CD14-positive monocyte (primary cell): ENCODE measurements at regions not wholly inside any gene's neighbourhood (a gene's known extent, or its start where the extent isn't known, plus 50 kb on each side); places are given as distances from the start of the nearest gene placed in this dataset.

ENCODE experiments used
- DNase-seq, 3 donors: peaks; one replicate each; pipeline ENCODE4 v3.0.0-alpha.2; 2011 to 2022
- H2AFZ ChIP-seq: 2 replicates; pipeline ENCODE4 v1.6.0; 2012; ENCODE audit warnings: mild to moderate bottlenecking, low read depth, low read length, inconsistent platforms; ENCODE audit not compliant: insufficient read depth, poor library complexity, severe bottlenecking
- H3K27ac ChIP-seq, 2 donors: 1 replicate in 1 of 2; 2 replicates in 1 of 2; pipeline ENCODE4 v1.5.1; 2012 to 2013; ENCODE audit warnings: low read length in 2 of 2, control low read depth in 1 of 2, inconsistent platforms in 1 of 2, low read depth in 1 of 2, mild to moderate bottlenecking in 1 of 2
- H3K27me3 ChIP-seq, 2 donors: one replicate each; pipeline versions ENCODE4 v1.6.0 to v1.6.1; 2011 to 2013; ENCODE audit warnings: low read length in 2 of 2; ENCODE audit not compliant: control insufficient read depth in 2 of 2, insufficient read depth in 2 of 2
- H3K36me3 ChIP-seq, 2 donors: replicated peaks in 1 of 2; 1 replicate in 1 of 2; 2 replicates in 1 of 2; pipeline versions ENCODE4 v1.5.1 to v1.6.1; 2012 to 2013; ENCODE audit warnings: low read length in 2 of 2, control low read depth in 1 of 2, inconsistent platforms in 1 of 2, mild to moderate bottlenecking in 1 of 2; ENCODE audit not compliant: insufficient read depth in 2 of 2, control insufficient read depth in 1 of 2
- H3K4me1 ChIP-seq, 2 donors: 1 replicate in 1 of 2; 2 replicates in 1 of 2; pipeline versions ENCODE4 v1.5.1 to v1.6.1; 2012 to 2013; ENCODE audit warnings: low read length in 2 of 2, control low read depth in 1 of 2, inconsistent platforms in 1 of 2, mild to moderate bottlenecking in 1 of 2, moderate library complexity in 1 of 2; ENCODE audit not compliant: insufficient read depth in 2 of 2, control insufficient read depth in 1 of 2
- H3K4me2 ChIP-seq: replicated peaks from 2 replicates; pipeline ENCODE3; 2012; ENCODE audit warnings: low read length, moderate library complexity, mild to moderate bottlenecking; ENCODE audit not compliant: poor library complexity, severe bottlenecking; ENCODE audit errors: extremely low read depth
- H3K4me3 ChIP-seq, 3 experiments: fragments of 200-600 bp in 1 of 3; sonication (generic) in 1 of 3; replicated peaks in 1 of 3; 1 replicate in 2 of 3; 2 replicates in 1 of 3; pipeline ENCODE4 v1.5.1; 2011 to 2013; ENCODE audit warnings: low read length in 3 of 3, mild to moderate bottlenecking in 3 of 3, control low read depth in 2 of 3, low read depth in 2 of 3, inconsistent platforms in 1 of 3, moderate library complexity in 1 of 3
- H3K79me2 ChIP-seq: 2 replicates; pipeline ENCODE4 v1.6.0; 2012; ENCODE audit warnings: mild to moderate bottlenecking, control low read depth, inconsistent platforms, low read length, moderate library complexity; ENCODE audit not compliant: insufficient read depth
- H3K9ac ChIP-seq: 2 replicates; pipeline ENCODE4 v1.6.0; 2017; ENCODE audit warnings: low read length, mild to moderate bottlenecking; ENCODE audit not compliant: insufficient read depth, poor library complexity, severe bottlenecking
- H3K9me3 ChIP-seq, 2 donors: replicated peaks in 1 of 2; 1 replicate in 1 of 2; 2 replicates in 1 of 2; pipeline versions ENCODE4 v1.5.1 to v1.6.1; 2012 to 2013; ENCODE audit warnings: low read length in 2 of 2, control low read depth in 1 of 2; ENCODE audit not compliant: control insufficient read depth in 1 of 2, insufficient read depth in 1 of 2
- H4K20me1 ChIP-seq: 2 replicates; pipeline ENCODE4 v1.6.0; 2012; ENCODE audit warnings: mild to moderate bottlenecking, low read length, control low read depth, moderate library complexity; ENCODE audit not compliant: insufficient read depth
- H3K27ac Mint-ChIP-seq, 7 donors: one replicate each; pipeline ENCODE4 v1.8.0; 2020; ENCODE audit warnings: mild to moderate bottlenecking in 7 of 7, mixed read lengths in 7 of 7, moderate library complexity in 6 of 7, inconsistent platforms in 2 of 7
- H3K27me3 Mint-ChIP-seq, 3 donors: one replicate each; pipeline ENCODE4 v1.8.0; 2021 to 2022; ENCODE audit warnings: low read depth in 3 of 3, mild to moderate bottlenecking in 3 of 3, mixed read lengths in 3 of 3, moderate library complexity in 3 of 3, inconsistent platforms in 1 of 3
- H3K36me3 Mint-ChIP-seq, 2 donors: one replicate each; pipeline ENCODE4 v1.8.0; 2020; ENCODE audit warnings: mixed read lengths in 2 of 2, inconsistent platforms in 1 of 2, mild to moderate bottlenecking in 1 of 2
- H3K4me1 Mint-ChIP-seq: one replicate; pipeline ENCODE4 v1.8.0; 2020; ENCODE audit warnings: mild to moderate bottlenecking, mixed read lengths
- H3K4me3 Mint-ChIP-seq, 2 donors: one replicate each; pipeline ENCODE4 v1.8.0; 2020; ENCODE audit warnings: mild to moderate bottlenecking in 2 of 2, mixed read lengths in 2 of 2, moderate library complexity in 1 of 2
- H3K9me3 Mint-ChIP-seq, 7 donors: one replicate each; pipeline ENCODE4 v1.8.0; 2020 to 2022; ENCODE audit warnings: mixed read lengths in 7 of 7, mild to moderate bottlenecking in 6 of 7, moderate library complexity in 6 of 7, inconsistent platforms in 2 of 7
- WGBS: methylation state at CpG from one replicate; pipeline ENCODE4 v1.1.5; 2013; ENCODE audit warnings: missing lambda C conversion rate; ENCODE audit not compliant: insufficient coverage; 5-methylcytosine and 5-hydroxymethylcytosine counted together
- intact Hi-C, 2 donors: fragments of 100-400 bp; cut with micrococcal nuclease; formaldehyde crosslinking; loops; one replicate each; pipeline versions ENCODE4 v1.15.0 to v1.15.1; 2023
- TF ChIP-seq, protein P1 (sequence below): fragments of 200-600 bp; IDR thresholded peaks from one replicate; pipeline ENCODE4 v1.8.0; 2022; ENCODE audit warnings: antibody characterized with exemption, mild to moderate bottlenecking

DNA sequence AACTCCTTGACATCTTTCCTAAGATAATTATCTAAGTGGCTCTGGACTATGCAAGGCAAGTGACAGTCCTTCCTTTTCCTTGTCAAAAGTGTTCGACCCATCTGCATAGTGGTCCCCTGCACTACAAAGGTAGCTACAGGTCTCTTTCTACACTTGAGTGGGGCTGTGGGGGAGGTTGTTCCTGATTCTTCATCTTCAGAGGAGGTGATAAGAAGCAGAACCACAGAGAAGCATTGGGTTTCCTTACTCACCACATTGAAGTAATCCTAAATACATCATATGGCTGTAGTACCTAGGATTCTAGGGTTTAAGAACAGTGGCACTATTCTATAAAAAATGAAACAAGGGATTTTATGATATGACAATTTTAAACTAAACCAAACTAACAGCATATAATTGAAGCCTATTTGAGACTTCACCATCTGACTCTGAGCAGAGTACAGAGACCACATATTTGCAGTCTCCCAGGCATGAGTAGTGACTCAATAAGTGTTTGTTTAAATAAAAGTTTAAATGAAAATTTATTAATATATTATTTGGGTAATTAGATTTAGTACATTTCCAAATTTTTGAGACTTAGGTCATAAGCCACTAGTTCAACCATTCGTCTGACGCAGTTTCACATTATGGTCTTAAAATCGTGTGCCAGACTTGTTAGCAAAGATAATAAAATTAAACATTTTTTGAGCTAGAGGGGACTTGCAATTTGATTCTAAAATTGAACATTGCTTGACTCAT, 54.9 kb upstream of the NEK7 start:
- no peak for DNase-seq
- H3K79me2 ChIP-seq = no peaks in the 10 kb centered on the region
- no peak overlapping the region for H3K9ac ChIP-seq
- Mint-ChIP-seq H3K4me1 (no peaks in the 10 kb centered on the region), H3K36me3 (no peaks in the 10 kb centered on the region), H3K27me3 (peaks cover 0 to 2% (median 0%) of the 10 kb centered on the region in 3 donors), H3K4me3 (no peak overlapping the region), H3K27ac (no peak overlapping the region), H3K9me3 (peaks cover 0 to 2% (median 0%) of the 10 kb centered on the region in 7 donors)
- H3K27me3 ChIP-seq = no peaks in the 10 kb centered on the region
- H3K27ac ChIP-seq = no peak overlapping the region
- H3K4me3 ChIP-seq = no peak overlapping the region
- H3K9me3 ChIP-seq = no peaks in the 10 kb centered on the region
- H3K4me2 ChIP-seq = no peak overlapping the region
- H4K20me1 ChIP-seq = no peaks in the 10 kb centered on the region
- TF ChIP-seq, protein P1, sequence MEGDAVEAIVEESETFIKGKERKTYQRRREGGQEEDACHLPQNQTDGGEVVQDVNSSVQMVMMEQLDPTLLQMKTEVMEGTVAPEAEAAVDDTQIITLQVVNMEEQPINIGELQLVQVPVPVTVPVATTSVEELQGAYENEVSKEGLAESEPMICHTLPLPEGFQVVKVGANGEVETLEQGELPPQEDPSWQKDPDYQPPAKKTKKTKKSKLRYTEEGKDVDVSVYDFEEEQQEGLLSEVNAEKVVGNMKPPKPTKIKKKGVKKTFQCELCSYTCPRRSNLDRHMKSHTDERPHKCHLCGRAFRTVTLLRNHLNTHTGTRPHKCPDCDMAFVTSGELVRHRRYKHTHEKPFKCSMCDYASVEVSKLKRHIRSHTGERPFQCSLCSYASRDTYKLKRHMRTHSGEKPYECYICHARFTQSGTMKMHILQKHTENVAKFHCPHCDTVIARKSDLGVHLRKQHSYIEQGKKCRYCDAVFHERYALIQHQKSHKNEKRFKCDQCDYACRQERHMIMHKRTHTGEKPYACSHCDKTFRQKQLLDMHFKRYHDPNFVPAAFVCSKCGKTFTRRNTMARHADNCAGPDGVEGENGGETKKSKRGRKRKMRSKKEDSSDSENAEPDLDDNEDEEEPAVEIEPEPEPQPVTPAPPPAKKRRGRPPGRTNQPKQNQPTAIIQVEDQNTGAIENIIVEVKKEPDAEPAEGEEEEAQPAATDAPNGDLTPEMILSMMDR = no peak
- no peaks in the 10 kb centered on the region for H3K36me3 ChIP-seq
- intact Hi-C loops = no loop called here
- H3K4me1 ChIP-seq = no peaks in the 10 kb centered on the region
- WGBS = no CpG with 5 or more reads among the region's 4 CpGs
- no peak overlapping the region for H2AFZ ChIP-seq

DNA sequence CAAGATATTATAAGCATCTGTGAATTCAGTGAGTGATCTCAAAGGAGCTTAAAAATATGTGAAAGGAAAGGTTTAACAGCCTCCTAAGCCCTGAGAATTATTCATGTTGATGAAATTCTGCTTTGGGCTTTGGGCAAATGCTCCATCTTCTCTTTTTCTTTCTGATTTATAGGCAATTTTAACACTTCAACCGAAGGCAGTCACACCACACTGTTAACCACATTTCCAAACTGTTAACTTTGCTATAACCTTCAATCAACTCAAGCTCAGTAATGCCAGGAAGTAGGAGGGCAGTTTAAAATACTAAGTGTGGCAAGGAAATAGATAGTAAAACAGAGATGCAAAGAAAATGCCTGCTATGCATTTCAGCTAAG, 54.4 kb upstream of the NEK7 start:
- H3K36me3 ChIP-seq = no peaks in the 10 kb centered on the region
- Mint-ChIP-seq H3K36me3 (no peaks in the 10 kb centered on the region), H3K4me1 (no peaks in the 10 kb centered on the region), H3K9me3 (peaks cover 0 to 2% (median 0%) of the 10 kb centered on the region in 7 donors), H3K27ac (no peak overlapping the region), H3K4me3 (no peak overlapping the region), H3K27me3 (peaks cover 0 to 2% (median 0%) of the 10 kb centered on the region in 3 donors)
- H2AFZ ChIP-seq = no peak overlapping the region
- no peak for DNase-seq
- H3K9me3 ChIP-seq = no peaks in the 10 kb centered on the region
- TF ChIP-seq, protein P1 = no peak
- H3K4me3 ChIP-seq = no peak overlapping the region
- H3K79me2 ChIP-seq = no peaks in the 10 kb centered on the region
- H3K27ac ChIP-seq = no peak overlapping the region
- intact Hi-C loops = no loop called here
- no peak overlapping the region for H3K4me2 ChIP-seq
- no peaks in the 10 kb centered on the region for H3K27me3 ChIP-seq
- no peaks in the 10 kb centered on the region for H4K20me1 ChIP-seq
- H3K4me1 ChIP-seq = no peaks in the 10 kb centered on the region
- H3K9ac ChIP-seq = no peak overlapping the region
- WGBS = no CpG with 5 or more reads among the region's 1 CpG
